ENCODE measurements at regions not wholly inside any gene's neighbourhood (a gene's known extent, or its start where the extent isn't known, plus 50 kb on each side); places are given as distances from the start of the nearest gene placed in this dataset.

GRCh38 chr18:43855376-43855775 is 578.1 kb upstream of the SYT4 start:
- Histone ChIP-seq H3K9me3 (ENCODE audit: control insufficient read depth in 1 of 2, insufficient read depth in 1 of 2, low read depth in 1 of 2, low read length in 2 of 2) (peaks cover 17 to 30% of the 10 kb centered on the region in 2 experiments; a peak in 3 of 4 replicates), H3K9me2 (ENCODE audit: insufficient read depth) (no peaks in the 10 kb centered on the region), H3K79me2 (ENCODE audit: insufficient read depth, low read length) (no peaks in the 10 kb centered on the region), H3K36me3 (ENCODE audit: control insufficient read depth in 1 of 2, insufficient read depth in 2 of 2, low read length in 2 of 2) (no peaks in the 10 kb centered on the region), H4K20me1 (ENCODE audit: insufficient read depth) (no peaks in the 10 kb centered on the region), H2AFZ (ENCODE audit: low read depth, low read length, poor library complexity, severe bottlenecking) (no peak overlapping the region), H3K4me3 (replicated peaks in 1 of 2; ENCODE audit: low read depth in 1 of 2, low read length in 2 of 2) (no peak overlapping the region), H3K9ac (ENCODE audit: low read length) (no peak overlapping the region), H3K4me1 (ENCODE audit: control insufficient read depth in 1 of 2, insufficient read depth in 2 of 2, low read length in 2 of 2) (no peaks in the 10 kb centered on the region), H3K4me2 (ENCODE audit: low read length) (no peak overlapping the region), H3K27me3 (ENCODE audit: insufficient read depth, low read length) (no peaks in the 10 kb centered on the region), H3K27ac (ENCODE audit: low read depth, low read length) (no peak overlapping the region)
- ATAC-seq (no peak), DNase-seq (ENCODE audit: low read depth, low spot score) (no peak)
- CTCF ChIA-PET = no interaction called here
- intact Hi-C loops (cut with micrococcal nuclease) = no loop called here
- POLR2A ChIA-PET = no interaction called here
- TF ChIP-seq SRF (IDR thresholded peaks at IDR 0.05; ENCODE audit: low read depth) = no peak
- no peak for TF ChIP-seq YY1 (IDR thresholded peaks at IDR 0.05; ENCODE audit: extremely low read depth, insufficient replicate concordance, low read depth, low read length)
- no peak for TF ChIP-seq POLR2AphosphoS5 (IDR thresholded peaks at IDR 0.05; ENCODE audit: low read depth, low read length)
- no peak for TF ChIP-seq JUND (IDR thresholded peaks at IDR 0.05)
- TF ChIP-seq EGR1 (IDR thresholded peaks at IDR 0.05; ENCODE audit: low read depth) = no peak
- TF ChIP-seq ATF3 (IDR thresholded peaks at IDR 0.05) = no peak
- no peak for TF ChIP-seq ZNF274 (IDR thresholded peaks at IDR 0.05; ENCODE audit: low read depth, low read length)
- no peak for TF ChIP-seq ZFX (IDR thresholded peaks at IDR 0.05)
- TF ChIP-seq, protein P1, sequence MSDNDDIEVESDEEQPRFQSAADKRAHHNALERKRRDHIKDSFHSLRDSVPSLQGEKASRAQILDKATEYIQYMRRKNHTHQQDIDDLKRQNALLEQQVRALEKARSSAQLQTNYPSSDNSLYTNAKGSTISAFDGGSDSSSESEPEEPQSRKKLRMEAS (IDR thresholded peaks at IDR 0.05) = no peak
- no peak for TF ChIP-seq POLR2A (IDR thresholded peaks at IDR 0.05; ENCODE audit: borderline replicate concordance, extremely low read depth, insufficient read depth, insufficient read length)
- TF ChIP-seq, protein P2, sequence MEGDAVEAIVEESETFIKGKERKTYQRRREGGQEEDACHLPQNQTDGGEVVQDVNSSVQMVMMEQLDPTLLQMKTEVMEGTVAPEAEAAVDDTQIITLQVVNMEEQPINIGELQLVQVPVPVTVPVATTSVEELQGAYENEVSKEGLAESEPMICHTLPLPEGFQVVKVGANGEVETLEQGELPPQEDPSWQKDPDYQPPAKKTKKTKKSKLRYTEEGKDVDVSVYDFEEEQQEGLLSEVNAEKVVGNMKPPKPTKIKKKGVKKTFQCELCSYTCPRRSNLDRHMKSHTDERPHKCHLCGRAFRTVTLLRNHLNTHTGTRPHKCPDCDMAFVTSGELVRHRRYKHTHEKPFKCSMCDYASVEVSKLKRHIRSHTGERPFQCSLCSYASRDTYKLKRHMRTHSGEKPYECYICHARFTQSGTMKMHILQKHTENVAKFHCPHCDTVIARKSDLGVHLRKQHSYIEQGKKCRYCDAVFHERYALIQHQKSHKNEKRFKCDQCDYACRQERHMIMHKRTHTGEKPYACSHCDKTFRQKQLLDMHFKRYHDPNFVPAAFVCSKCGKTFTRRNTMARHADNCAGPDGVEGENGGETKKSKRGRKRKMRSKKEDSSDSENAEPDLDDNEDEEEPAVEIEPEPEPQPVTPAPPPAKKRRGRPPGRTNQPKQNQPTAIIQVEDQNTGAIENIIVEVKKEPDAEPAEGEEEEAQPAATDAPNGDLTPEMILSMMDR (IDR thresholded peaks at IDR 0.05 in 2 of 3, conservative IDR thresholded peaks at IDR 0.05 in 1 of 3; ENCODE audit: borderline replicate concordance in 1 of 3, insufficient read depth in 1 of 3, low read depth in 2 of 3, low read length in 2 of 3) = no peak
- TF ChIP-seq FOSL1 (IDR thresholded peaks at IDR 0.05; ENCODE audit: low read depth) = no peak
- no peak for TF ChIP-seq EZH2 (IDR thresholded peaks at IDR 0.05)
- no peak for TF ChIP-seq CBX3 (IDR thresholded peaks at IDR 0.05; ENCODE audit: low read depth)
- RAD21 ChIA-PET (ENCODE audit: low non-redundant PET in 1 of 2, low total read pairs in 2 of 2, uncharacterized antibody in 2 of 2, unreplicated experiment in 2 of 2) = no interaction called here
- no TSS peak for BruUV-seq (replicated peaks)

All from HCT116 (cell line).